NCI-H82 treated with DMSO at 0.1 percent for 48 hours (cell line): ENCODE measurements at regions not wholly inside any gene's neighbourhood (a gene's known extent, or its start where the extent isn't known, plus 50 kb on each side); places are given as distances from the start of the nearest gene placed in this dataset.
"Not testable (repeated sequence)": the region's sequence is repeated elsewhere in the genome, so short reads cannot be mapped to it uniquely, and the experiment has no call there.

Experiments
- DNase-seq: peaks from one replicate; lab custom pipeline; 2025; ENCODE audit not compliant: unreplicated experiment; lab: John Stamatoyannopoulos, UW

DNA sequence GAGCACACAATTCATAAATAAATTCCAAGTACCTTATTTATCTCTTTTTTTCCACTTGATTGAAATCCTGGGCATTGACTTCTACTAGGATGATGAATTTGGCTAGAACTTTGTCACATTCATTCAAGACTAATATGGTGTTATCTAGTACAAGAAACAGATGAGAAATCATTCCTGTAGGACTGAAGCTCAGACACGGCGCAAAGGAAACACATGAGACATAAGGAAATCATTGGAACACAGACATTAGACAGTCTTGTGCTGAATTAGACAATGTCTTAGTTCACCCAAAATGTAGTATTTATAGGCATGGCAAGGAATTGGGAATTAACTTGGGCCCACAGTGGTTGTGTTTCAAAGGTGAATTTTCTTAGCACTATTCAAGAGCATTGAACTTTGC lies 305.7 kb downstream of the SETD4 start:
- no peak for DNase-seq

- DNase-seq: no peak
These were observed 307.0 kb downstream of the SETD4 start for GRCh38 chr21:35753308-35753707.

- no peak for DNase-seq
These were observed 309.2 kb downstream of the SETD4 start for GRCh38 chr21:35751171-35751570.

DNA sequence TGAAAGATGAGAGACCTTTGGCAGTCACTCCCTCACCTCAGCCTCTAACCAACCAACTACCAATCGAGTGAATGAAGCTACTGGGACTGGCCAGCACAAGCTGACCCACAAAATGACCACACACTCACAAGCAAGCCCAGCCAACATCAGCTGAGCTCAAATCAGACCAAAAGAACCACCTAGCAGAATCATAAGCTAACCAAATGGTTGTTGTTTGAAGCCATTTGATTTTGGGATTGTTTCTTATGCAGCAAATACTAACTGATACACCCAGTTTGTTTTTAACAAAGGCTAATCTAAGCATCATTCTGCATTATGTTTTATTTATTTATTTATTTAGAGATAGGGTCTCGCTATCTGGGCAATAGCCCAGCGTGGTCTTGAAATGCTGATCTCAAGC lies 310.4 kb downstream of the SETD4 start:
- DNase-seq: no peak

DNA sequence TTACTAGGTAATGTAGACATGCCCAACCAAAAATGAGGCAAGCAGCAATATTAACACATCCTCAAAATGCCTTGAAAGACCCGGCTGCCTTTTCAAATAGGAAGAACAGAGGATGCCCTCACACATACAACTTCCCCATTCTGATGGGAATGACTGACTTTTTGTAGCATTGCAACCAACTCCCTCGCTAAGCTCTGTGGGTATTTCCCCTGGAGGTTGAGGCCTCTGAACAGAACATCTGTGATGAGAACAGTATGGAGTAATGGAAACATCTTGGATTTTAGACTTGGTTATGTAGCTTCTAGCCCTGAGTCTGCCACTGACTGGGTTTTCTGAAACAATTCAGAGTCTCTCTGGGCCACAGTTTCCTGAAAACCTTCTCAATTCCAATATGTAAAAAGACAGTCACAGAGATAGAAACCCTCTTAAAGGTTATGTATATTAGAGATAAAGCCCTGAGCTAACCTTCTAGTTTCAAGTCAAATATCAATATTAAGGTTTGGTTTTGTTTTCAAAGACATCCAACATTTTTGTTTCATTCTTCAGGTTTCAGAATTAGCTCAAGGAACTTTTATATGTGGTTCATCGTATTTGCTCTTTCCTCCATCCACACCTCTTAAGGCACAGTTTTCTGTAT lies 311.5 kb downstream of the SETD4 start:
- no peak for DNase-seq

- DNase-seq: no peak
These were observed 316.8 kb downstream of the SETD4 start for GRCh38 chr21:35743571-35743970.

DNA sequence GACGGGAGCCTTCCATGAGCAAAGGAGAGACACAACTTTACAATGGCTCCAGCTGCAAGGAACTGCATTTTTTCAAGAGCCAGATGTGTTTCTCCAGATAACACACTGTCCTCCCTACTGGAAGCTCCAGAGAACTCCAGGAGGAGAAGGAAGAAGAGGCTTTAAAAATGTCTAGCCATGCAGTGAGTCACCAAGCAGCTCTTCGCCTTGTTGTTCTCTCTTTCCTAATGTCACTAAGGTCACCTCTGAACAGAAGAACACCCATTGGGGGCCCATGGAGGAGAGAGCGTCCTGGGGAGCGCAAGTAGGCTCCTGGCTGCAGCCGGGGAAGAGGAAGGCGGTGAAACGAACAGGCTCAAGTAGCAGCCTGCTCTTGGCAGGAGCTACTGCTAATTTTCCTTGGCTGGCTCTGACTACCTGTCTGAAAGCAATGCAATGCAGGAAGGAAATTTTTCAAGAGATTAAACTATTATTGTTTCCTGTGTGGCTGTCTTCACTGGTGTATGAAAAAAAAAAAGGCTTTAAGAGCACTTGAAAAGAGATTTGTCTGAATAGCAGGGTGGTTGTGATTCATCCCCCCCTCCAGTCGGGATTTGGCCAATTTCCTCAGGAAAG lies 321.9 kb downstream of the SETD4 start:
- no peak for DNase-seq

DNA sequence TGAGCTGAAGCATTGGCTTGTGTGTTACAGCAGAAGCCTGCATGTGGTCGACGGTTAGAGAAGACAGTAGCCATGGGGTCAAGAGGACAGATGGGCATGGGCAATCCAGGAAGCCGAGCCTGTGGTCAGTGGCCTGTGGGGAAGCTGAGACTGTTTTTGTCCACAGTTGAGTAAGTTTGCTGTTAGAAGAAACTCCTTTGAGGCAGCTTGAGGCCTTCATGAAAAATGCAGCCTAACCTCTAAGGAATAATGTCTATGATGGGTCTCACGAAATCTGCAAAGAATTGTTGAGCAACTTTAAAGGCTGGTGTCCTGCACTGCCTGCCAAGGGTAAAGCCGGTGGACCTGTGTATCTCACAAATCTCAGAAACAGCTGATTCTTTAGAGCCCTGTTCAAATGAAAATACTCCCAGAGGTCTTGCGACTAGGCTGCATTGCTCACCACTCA lies 322.4 kb downstream of the SETD4 start:
- DNase-seq: no peak

DNA sequence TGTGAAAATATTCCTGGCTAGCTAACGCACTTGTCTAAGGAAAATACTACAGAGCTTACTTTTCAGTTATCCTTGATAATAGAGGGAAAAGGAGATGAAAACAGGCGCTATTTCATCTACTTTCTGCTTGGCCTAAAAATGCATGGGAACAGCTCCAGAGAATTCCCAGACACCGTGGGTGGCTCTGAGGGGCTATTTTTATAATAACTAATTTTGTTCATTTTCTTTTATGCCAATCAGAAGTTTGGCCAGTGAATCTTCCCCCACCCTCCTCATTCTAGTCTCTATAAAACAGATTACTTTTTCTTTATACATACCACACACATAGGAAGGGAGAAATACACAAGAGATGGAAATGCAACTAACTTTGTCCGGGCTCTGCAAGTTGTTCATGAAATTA lies 322.9 kb downstream of the SETD4 start:
- DNase-seq: no peak

- DNase-seq: no peak
These were observed 327.5 kb downstream of the SETD4 start for GRCh38 chr21:35732788-35733187.

DNA sequence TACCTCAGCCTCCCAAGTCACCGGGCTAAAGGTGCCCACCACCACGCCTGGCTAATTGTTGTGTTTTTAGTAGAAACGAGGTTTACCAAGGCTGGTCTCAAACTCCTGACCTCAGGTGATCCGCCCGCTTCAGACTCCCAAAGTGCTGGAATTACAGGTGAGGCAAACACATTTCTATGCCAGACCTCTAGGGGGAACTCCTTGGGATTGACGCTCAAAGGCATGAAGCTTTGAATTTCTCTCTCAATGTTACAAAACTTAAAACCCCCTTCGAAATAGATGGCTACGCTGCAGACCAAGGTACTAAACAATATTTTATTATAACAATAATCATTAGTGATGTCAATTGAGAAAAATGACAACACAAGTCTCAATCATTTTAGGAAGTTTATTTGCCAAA lies 330.0 kb downstream of the SETD4 start:
- DNase-seq: no peak

DNA sequence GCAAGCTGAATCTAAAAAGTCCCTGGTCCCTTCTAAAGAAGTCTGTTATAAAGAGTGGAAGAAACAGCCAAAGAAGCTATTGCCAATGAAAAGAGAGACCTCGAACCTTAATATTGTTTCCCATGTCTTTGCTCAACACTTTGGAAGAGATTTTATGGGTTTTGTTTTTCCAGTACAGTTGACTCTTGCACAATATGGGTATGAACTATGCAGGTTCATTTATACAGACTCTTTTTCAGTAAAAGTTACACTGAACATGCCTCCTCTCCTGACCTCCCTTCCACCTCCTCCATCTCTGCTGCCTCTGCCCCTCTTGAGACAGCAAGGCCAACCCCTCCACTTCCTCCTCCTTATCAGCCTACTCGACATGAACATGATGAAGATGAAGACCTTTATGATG lies 332.5 kb downstream of the SETD4 start:
- DNase-seq: no peak

DNA sequence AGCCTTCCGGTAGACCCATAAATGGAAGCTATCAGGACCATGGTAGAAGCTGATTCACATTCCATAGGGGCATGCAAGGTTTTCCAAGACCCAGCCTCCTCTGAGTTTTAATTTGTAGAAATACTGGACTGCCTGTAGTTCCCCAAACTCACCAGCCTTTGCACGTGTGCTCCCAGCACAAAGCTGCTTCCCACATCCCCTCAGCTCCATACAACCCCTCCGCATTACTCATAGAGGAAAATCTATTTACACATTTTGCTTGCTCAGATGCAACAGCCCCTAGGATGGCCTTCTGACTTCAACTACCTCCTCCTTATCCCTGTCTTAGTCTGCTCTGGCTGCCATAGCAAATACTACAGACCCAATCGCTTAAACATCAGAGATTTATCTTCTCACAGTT lies 336.2 kb downstream of the SETD4 start:
- no peak for DNase-seq

- no peak for DNase-seq
These were observed 338.6 kb downstream of the SETD4 start for GRCh38 chr21:35721701-35722100.

DNA sequence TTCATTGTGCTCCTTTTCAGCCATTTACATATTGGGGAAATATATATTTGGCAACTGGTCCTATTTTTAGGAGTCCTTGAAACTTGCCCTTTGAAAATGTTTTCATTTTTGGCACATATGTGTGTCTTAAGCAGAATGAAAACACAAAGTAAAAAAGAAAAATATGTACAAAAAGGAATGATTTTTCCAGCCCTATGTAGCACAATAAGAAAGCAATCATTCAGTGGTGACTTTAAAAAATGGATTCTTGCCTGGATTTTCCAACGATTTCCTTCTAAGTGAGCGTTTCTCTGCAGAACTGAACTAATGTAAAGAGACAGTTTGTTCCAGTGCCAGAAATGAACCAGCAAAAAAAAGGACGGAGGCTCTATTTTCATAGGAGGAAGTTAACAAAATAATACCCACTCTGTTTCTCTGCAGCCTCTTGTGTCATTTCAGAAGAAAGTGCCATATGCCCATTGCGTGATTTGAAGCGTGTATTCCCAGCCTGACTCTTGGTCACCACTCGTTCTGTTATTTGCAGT lies 340.1 kb downstream of the SETD4 start:
- no peak for DNase-seq

DNA sequence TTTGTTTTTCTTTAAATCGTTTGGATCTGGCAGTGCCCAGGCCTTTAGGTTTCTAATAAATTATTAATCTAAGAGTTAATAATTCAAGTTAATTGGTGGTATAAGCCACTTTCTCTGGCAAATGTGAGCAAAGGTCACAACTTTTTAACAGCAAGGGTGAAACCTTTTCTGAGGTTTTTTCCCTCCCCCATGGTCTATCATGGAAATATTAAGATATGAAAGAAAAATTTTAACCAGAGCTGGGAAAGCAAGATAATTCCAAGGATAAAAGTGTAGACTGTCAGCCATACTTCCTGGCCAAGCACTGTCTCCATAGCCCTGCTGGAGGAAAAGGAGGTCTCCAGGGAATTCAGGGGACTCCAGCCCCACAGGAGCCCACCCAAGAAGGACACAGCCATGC lies 341.2 kb downstream of the SETD4 start:
- no peak for DNase-seq

- no peak for DNase-seq
These were observed 343.3 kb downstream of the SETD4 start for GRCh38 chr21:35716876-35717565.

- no peak for DNase-seq
These were observed 346.4 kb downstream of the SETD4 start for GRCh38 chr21:35713914-35714313.

DNA sequence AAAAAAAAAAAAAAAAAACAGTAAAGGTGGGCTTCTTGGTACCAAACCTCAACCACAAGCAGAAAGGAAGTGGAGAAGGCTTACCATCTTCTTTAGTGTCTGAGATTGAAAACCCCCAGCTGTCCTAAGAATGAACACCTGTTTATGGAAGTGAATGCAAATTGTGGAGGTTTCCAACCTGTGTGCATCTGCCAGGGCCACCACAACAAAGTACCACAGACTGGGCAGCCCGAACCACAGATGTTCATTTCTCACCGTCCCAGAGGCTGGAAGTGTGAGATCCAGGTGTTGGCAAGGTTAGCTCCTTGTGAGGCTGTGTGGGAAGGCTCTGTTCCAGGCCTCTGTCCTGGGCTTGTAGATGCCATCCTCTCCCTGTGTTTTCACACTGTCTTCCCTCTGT lies 348.7 kb downstream of the SETD4 start:
- DNase-seq: no peak

- no peak for DNase-seq
These were observed 349.1 kb downstream of the SETD4 start for GRCh38 chr21:35711213-35711612.

DNA sequence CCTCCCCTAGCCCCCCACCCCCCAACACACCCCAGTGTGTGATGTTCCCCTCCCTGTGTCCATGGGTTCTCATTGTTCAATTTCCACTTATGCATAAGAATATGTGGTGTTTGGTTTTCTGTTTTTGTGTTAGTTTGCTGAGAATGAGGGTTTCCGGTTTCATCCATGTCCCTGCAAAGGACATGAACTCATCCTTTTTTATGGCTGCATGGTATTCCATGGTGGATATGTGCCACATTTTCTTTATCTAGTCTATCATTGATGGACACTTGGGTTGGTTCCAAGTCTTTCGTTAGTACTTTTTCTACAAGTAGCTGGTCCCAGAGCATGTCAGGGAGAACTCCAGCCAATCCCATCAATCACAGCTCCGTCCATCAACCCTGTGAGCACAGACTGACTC lies 350.3 kb downstream of the SETD4 start:
- not testable (repeated sequence) for DNase-seq

DNA sequence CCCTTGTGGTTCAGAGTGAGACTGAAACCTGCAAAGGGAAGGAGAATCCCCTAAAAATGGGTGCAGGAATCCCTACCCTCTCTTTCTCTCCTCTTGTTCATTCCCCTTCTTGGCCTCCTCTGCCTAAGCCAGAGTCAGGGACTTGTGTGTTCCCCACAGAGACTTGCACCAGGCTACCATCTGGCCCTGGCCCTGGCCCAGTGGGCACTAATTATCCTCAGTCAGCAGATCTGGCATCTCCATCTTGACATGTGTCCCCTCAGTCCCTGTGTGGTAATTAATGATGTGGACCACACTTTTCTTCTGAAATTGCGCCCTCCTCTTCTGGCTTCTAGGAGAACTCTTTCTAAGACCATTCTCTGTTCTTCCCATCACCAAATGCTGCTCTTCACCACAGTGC lies 354.4 kb downstream of the SETD4 start:
- no peak for DNase-seq
